Hematopoietic multipotent progenitor cell (in vitro differentiated cells): ENCODE measurements at regions not wholly inside any gene's neighbourhood (a gene's known extent, or its start where the extent isn't known, plus 50 kb on each side); places are given as distances from the start of the nearest gene placed in this dataset.

Source experiments
- DNase-seq, 3 donors: peaks; one replicate each; pipeline ENCODE4 v3.0.0-alpha.2; 2011 to 2015; ENCODE audit warnings: low read depth in 2 of 3, low spot score in 2 of 3

GRCh38 chr15:48032911-48033310 lies 87.9 kb upstream of the SLC24A5 start:
- DNase-seq, result no peak

GRCh38 chr15:48038221-48038620 lies 82.6 kb upstream of the SLC24A5 start:
- DNase-seq, result no peak

DNA sequence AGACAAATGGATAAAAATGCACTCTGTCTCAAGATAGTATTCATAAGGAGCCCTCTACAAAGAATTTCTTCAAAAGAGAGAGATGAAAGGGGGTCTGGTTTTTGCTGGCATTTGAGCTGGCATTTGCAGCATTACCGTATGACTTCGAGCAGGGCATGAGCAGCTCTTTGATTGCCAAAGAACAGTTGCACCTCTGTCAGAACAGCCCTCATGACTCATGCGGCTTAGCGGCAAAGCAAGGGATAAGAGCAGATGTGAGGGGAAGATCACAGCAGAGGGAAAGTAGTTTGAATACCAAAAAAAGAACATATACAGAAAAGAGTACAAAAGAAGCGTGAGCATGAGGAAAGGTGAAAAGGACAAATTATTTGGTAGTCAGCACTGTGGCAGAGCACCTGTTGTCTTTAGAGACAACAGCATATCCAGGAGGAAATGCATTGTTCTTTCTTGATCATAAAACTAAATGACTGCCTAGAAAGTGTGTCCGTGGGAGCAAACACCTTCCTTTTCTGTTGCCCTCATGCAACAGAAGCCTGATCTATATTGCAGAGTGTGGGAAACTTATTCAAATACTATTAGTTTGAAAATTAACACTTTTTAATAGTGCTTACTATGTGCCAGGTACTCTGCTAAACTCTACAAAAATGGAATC lies 80.5 kb upstream of the SLC24A5 start:
- no peak for DNase-seq

GRCh38 chr15:48041454-48041853 lies 79.3 kb upstream of the SLC24A5 start:
- DNase-seq, result no peak

DNA sequence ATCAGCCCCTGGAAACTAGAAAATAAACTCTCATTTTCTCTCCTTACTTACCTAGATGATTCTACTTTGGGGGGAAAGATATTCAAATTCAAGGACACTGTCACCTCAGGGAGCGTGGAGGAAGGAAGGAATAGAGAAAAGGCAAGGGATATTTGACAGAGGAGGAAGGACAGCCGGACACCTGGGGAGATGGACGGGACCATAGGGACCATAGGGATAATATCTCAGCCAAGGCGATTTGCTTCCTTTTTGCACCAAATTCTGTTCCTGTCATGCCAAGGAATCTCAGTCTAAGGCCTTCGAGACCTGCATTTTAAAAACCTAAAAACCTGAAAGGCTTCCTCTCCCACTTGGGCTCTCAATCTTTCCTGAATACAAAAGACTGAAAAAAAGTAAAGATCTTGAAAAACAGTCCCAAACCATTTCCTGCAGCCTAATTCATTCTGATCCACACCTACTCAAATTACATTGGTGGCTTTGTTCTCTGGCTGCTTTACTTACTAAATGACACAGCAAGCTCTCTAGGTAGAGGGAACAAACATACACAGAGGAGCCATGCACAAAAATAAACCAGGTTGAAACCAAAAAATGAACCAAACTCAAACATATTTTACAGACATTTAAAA lies 73.9 kb upstream of the SLC24A5 start:
- no peak for DNase-seq

DNA sequence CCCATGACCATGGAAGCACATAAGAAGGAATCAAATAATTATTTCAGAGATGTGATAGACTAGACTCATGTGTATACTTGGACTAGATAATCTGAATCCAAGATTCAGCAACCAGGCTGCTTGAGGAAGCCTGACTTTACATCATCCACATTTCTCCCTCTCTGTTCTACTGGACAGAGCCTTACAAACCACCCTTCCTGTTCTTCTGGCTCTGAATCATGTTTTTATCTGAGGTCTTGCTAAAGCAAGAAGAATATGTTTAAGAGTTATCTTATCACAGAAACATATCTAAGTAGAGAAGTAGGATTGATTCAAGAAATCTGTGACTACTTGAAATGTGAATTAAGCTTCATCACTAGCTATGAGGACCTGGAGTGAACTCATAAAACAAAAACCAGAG lies 71.1 kb upstream of the SLC24A5 start:
- no peak for DNase-seq

DNA sequence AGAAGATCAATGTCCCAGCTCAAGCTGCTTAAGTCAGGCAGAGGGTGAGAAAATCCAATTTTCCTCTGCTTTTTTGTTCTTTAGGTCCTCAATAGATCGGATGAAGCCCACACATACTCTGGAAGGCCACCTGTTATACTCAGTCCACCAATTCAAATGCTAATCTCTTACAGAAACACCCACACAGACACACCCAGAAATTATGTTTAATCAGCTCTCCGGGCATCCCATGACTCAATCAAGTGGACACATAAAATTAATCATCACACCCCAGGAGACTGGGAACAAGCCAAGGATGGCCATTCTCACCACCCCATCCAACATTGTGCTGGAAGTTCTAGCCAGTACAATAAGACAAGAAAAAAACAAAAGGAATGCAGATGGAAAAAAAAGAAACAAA lies 67.8 kb upstream of the SLC24A5 start:
- no peak for DNase-seq

- DNase-seq, result no peak
Observed at GRCh38 chr15:48058371-48058770, 62.4 kb upstream of the SLC24A5 start.

DNA sequence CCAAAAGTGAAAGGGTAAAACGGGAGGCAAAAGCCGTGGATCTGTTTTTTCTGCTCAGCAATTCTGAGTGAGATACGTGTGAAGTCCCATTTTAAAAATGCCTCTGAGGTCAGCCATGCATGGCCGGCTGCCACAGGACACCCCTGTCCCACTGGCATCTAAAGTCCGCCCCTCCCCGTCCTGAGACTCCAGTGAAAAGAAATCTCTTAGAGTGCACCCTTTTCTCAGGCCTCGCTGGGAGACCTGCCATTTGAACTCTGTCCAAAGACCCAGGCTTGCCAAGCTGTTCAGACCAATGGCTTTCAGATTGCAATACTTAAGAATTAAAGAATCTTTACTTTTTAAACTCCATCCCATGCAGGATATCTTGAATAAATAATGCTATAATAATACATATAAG lies 61.0 kb upstream of the SLC24A5 start:
- no peak for DNase-seq

GRCh38 chr15:48060396-48060795 lies 60.4 kb upstream of the SLC24A5 start:
- no peak for DNase-seq

- DNase-seq, result no peak
Observed at GRCh38 chr15:48061605-48062004, 59.2 kb upstream of the SLC24A5 start.

- DNase-seq, result no peak
Observed at GRCh38 chr15:48062148-48062872, 58.5 kb upstream of the SLC24A5 start.

DNA sequence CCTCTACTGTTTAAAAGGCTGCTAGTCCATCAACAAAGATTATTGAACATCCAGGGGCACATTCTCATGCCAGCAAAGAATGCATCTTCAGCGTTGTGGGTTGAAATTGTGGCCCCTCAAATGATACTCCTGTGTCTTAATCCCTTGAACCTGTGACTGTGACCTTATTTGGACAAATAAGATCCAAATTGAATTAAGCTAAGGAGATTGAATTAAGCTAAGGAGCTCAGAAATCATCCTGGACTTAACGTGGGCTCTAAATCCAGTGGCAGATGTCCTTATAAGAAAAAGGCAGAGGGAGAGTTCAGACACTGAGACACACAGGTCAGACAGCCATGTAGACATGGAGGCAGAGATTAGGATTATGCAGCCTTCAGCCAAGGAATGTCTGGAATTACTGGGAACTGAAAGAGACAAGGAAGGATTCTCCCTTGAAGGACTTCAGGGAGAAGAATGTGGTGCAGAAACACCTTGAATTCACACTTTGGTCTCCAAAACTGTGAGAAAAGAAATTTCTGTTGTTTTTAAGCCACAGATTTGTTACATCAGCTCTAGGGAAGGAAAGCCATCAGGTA lies 57.3 kb upstream of the SLC24A5 start:
- DNase-seq, result no peak

DNA sequence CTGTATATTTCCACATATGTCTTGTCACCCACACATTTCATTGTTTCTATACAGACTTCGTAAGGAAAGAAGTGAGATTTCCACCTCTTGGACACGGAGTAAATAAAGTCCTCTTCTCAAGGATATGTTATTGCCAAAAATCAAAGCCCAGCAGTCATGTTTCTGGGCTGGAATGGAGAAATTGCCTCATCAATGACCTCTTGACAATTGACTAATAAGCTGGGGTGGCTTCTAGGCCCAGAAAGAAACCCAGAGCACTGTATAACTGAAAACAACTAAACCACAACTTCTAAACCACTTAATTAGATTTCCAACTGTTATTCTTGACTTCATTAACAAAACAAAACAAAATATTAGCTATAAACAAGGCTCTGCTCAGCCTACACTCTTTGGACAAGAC lies 56.4 kb upstream of the SLC24A5 start:
- no peak for DNase-seq

- DNase-seq, result no peak
Observed at GRCh38 chr15:48066456-48066855, 54.3 kb upstream of the SLC24A5 start.
